T-helper 2 cell treated with Interferon-gamma antibody and Interleukin-4, amounts not matched to agents 100 ng/mL and 5 ng/mL, for 36 hours (primary cell): ENCODE measurements at regions not wholly inside any gene's neighbourhood (a gene's known extent, or its start where the extent isn't known, plus 50 kb on each side); places are given as distances from the start of the nearest gene placed in this dataset.
"Not testable (repeated sequence)": the region's sequence is repeated elsewhere in the genome, so short reads cannot be mapped to it uniquely, and the experiment has no call there.

Experiments used
- intact Hi-C: fragments of 100-400 bp; cut with micrococcal nuclease; formaldehyde crosslinking; loops from one replicate; pipeline ENCODE4 v1.15.1; 2023

DNA sequence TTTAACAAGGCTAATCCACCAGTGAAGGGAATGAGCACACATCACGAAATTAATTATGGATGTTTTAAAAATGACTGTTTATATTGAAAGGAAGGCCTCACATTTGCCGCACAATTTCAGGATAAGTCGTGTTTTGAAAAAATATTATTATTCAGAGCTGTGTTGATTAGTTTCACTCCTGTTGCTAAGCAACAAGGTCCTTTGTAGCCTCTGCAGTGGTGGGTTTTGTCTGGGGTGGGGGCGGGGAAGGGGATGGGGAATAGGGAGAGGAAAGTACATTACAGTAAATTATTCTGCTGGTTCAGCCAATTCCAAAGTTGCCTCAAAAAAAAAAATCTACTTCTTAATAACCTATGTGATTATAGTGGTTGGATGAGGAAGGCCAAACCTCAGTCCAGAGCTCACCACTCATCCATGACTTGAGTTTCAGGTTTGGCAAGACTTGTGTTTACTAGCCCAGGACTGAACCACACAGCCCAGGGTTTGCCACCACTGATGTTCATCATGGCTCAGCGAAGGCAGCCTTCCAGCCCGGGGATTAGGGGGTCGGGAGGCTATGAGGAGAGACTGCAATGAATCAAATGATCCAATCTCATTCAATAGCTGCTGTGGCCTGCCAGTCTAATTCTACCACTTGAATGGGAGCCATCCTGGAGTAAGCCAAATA, 162.5 kb upstream of the ATP6AP2 start:
- intact Hi-C loops, result no loop called here

DNA sequence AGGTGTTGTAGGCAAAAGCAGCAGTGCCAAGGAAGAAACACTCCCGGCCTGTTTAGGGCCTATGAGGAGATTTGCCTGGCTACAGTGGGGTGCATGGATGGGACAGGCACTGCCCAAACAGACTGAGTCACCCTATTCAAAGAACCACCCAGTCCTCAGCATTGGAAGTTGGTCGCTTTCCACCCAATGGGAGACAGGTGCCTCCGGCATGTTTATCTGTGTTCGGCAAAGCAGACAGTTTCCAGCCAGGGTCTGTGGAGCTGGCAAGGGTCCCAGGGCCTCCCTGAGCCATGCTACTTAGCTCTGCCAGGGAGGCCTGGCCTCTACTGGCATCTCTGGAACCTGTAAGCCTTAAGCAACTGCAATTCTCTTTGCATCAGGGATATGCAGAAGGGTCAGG, 165.1 kb upstream of the ATP6AP2 start:
- intact Hi-C loops, result no loop called here

DNA sequence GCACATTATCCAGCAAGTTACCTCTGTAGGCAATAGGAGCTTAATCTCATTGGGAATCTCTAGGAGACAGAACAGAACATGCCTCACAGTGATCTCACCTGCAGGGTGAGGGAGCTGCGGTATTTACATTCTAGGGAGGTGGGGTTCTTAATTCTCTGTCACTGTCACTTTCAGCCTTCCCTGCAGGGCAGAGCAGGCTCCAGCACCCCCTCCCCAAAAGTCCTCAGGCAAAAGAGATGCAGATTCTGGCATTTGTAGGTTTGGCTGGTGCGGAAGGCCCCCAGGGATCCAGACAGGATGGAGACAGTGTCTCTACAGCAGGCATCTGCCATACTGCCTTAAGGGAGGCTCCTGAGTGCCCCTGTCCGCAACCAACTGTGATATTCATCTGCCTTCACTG, 166.4 kb upstream of the ATP6AP2 start:
- intact Hi-C loops, result no loop called here

DNA sequence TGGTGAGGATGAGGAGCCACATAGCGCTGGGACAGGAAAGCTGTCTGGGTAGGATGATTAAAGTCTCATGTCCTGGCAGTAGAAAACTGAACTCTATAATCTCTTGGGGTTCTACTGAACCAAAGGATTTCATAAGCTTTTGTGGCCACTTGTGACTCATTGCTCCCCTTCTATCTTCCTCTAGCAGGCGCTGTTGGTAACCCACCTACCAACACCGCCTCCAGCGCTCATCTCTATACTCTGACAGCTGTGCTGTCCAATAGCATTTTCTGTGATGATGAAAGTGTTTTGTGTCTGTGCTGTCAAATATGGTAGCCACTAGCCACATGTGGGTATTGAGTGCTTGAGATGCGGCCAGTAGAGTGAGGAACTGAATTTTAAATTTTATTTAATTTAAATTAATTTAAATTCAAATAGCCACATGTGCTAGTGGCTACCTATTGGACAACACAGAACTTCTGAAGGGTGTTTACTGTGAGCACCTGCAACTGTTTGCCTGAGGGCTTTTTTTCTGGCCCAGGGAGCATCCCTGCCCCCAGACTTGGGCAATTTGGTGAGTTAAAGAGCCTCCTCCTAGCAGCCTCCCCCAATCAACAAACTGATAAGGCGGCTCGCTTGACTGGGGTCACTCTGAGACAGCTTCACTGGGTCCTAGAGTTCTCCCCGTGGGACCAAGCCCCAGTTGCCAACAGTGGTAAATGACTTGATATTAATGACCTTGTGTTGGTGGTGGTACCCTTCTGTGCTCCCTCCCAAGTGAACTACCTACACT, 169.2 kb upstream of the ATP6AP2 start:
- intact Hi-C loops, result no loop called here

GRCh38 chrX:40410859-40411258, 169.9 kb upstream of the ATP6AP2 start:
- intact Hi-C loops, result no loop called here

DNA sequence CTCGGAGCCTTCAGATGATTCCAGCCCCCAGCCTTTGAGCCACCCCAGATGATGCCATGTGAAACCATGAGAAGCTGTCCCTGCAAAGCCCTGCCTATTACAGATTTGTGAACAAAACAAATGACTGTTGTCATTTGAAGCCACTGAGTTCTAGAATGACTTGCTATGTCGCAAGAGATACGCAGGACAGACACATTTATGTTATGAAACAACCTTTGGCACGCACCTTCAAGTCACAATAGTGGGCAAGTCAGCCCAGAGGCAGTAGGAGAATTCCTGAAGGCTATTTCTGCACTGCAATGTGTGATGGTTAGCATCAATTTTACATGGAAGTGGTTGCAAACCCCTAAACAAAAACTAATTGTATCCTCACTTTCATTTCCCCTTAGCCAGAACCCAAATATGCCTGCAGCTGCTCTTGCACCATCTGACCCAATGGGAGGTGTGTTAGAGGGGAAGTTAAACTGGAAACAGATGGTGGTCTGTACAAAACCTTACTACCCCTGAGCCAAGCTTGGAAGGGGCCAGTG, 174.4 kb upstream of the ATP6AP2 start:
- intact Hi-C loops, result no loop called here

- intact Hi-C loops, result no loop called here
These were observed 175.4 kb upstream of the ATP6AP2 start for GRCh38 chrX:40405399-40405798.

DNA sequence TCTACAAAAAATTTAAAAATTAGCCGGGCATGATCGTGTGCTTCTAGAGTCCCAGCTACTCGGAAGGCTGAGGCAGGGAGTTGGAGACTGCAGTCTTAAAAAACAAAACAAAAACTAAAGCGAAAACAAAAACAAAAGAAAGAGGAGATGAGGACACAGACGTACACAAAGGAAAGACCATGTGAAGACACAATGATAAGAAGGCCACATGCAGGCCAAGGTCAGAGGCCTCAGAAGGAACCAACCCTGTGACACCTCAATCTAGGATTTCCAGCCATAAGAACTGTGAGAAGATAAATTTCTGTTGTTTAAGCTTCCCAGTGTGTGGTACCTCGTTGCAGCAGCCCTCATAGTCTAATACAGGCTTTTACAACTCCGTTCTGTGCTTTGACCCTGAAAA, 177.0 kb upstream of the ATP6AP2 start:
- intact Hi-C loops, result no loop called here

DNA sequence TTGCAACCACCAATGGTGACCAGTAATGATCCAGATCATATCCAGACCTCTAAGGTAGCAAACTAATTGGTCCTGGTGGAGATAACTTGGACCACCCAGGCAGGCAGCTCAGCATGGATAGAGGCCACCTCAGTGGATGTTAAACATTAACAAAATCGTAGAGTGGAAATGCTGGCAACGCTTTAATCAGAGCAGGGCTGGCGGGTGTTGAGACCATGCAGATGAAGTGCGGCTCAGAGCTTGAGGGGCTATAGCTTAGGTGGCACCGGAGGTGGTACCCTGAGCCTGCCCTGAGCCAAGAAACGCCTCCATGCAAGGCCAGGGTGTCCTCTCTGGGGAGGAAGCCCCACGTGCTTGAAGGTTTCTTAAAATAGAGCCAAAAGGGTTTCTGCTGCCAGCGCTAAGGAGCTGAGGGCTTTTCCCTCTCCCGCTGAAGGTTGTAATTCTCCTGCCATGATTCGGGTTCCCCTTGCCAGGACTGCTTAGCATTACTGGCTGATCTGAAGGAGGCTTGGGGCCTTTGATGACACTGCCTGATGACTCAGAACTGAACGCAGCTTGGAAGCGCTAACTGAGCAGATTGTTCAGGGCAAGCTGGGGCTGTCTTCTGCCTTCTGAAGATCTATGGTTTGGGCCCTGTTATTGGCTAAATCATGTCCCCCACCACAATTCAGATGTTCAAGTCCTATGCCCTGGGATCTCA, 177.8 kb upstream of the ATP6AP2 start:
- intact Hi-C loops, result no loop called here

DNA sequence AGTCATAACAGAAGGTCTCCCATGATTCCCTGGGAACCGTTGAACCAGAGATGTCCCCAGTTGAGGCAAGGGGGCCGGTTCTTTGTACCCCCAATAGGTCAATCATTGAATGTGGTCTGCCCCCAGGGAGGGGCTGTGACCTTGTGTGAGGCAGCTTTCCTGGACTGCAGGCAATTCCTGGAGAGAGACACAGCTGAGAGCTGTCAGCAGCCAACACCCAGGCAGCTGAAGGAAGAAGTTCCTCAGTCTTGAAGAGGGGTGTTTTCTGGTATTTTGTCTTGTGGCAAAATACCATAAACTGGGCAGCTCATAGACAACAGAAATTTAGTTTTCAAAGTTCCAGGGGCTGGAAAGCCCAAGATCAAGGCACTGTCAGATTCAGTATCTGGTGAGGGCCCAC, 185.7 kb upstream of the ATP6AP2 start:
- intact Hi-C loops, result no loop called here

- intact Hi-C loops, result no loop called here
These were observed 186.5 kb upstream of the ATP6AP2 start for GRCh38 chrX:40394302-40394701.

DNA sequence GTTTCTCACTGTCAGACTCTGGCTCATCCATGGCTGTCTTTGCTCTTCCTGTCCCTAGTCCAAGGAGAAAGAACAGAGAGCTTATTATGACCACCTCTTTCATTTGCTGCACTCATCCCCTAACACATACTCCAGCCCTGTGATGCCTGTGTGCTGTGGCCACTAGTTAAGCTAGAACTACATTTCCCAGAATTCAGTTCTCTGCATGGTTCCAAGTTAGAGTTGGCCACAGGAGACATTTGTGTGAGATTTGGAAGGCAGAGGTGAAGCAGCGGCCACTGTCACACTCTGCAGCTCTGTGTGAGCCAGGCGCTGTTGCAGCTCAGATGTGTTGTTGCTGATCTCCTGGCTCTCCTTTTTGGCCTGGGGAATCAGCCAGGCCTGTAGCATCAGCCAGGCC, 188.2 kb upstream of the ATP6AP2 start:
- intact Hi-C loops, result no loop called here

GRCh38 chrX:40391662-40392061, 189.1 kb upstream of the ATP6AP2 start:
- intact Hi-C loops, result no loop called here

DNA sequence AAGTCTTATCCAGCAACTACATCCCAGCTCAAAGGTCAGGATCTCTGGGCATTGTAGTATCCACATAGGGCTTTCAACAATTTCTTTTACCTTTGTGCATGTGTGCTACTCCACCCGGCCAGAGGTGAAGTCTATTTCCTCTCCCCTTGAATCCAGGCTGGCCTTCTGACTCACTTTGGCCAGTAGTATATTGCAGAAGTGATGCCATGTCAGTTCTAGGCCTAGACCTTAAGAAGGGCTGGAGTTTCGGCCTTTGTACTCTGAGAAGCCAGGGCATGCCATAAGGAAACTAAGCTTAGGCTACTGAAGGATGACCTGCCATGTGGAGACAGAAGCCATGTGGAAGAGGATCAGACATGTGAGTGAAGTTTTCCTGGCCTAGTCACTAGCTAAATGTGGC, 191.2 kb upstream of the ATP6AP2 start:
- intact Hi-C loops, result no loop called here

DNA sequence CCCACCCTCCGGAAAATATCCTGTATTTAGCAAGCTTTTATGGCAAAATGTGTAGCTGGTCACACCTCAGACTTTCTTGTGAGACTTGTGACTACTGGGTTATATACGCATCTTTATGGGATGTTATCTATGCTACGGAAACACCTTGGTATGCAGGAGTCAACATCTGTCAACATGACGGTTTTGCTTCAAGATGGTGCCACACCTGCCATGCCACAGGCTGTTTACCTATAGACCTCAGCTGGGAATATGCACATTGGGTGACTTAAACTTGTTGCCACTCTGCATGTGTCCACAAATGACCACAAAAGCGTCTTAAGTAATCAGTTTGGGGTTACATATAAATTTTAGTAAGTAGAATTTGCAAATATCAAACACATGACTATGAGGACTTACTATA, 192.3 kb upstream of the ATP6AP2 start:
- intact Hi-C loops, result no loop called here

DNA sequence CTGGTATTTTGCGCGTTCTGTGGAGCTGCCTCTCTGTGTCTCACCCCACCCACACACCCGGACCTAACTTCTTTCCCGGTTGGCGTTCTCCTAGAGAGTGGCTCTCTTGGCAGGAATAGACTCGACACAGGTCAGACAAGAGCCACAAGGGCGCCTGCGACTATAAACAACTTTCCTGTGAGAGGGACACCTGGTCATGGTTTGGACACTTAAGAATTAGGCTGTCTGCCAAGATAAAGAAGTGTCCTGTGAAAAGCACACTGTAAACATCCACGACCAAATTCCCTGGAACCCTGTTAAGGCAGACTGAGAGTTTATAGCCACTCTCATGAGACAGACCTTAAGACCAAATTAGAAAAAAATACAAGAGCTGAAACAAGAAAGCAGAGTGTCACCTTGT, 192.9 kb upstream of the ATP6AP2 start:
- intact Hi-C loops, result not testable (repeated sequence)

DNA sequence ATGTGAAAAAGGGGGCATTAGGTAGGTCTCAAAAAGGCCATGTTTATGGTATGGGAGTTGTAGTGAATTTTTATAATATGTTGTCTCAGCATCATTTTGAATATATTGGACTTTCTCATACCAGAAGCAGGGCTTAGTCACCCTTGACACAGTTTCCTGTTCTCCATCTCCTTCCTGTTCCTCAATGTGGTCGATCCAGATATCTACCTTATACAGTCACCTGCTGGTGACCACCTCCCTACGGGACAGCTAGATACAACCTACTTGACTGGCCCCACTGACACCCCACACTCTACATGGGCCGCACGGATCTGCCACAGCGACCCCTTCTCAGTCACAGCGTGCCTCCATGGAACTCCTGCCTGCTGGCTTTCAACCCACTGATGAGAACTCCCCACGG, 193.5 kb upstream of the ATP6AP2 start:
- intact Hi-C loops, result not testable (repeated sequence)

DNA sequence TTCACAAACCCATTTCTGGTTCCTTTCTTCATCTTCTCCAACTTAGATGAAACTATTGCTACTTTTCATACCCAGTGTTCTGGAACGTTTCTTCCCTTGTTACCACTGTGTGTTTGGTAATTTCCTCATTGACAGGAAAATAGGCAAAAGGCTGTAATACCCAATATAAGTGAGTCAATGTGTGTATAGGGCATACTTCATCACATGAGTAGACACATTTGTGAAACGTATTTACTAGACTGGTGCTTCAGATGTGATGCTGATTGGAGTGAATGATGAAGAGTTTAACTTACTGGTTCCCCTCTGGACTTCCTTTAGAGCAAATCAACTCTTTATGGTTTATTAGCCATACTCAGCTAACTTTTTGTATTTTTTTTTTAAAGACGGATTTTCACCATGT, 195.1 kb upstream of the ATP6AP2 start:
- intact Hi-C loops, result no loop called here

- intact Hi-C loops, result no loop called here
These were observed 195.5 kb upstream of the ATP6AP2 start for GRCh38 chrX:40385256-40385655.

DNA sequence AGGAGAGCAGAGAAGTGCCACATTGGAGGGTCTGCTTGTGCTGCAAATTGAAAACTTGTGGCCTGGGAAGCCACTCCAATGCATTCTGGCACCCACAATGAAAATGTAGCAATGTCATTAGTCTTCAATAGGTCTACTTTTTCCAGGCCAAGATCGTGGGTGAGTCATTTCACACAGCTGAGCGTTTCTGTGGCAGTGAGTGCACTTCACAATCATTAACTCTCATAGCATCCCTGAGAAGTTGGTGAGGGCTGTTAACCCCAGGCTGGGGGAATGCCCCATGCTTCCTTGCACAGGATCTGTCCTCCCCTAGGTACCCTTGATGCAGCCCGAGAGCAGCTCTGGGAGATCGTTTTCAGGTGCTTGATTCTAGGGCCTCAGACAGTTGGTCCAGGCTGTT, 196.8 kb upstream of the ATP6AP2 start:
- intact Hi-C loops, result no loop called here

GRCh38 chrX:40383360-40383759, 197.4 kb upstream of the ATP6AP2 start:
- intact Hi-C loops, result no loop called here
